Loucy (cell line): ENCODE measurements at regions not wholly inside any gene's neighbourhood (a gene's known extent, or its start where the extent isn't known, plus 50 kb on each side); places are given as distances from the start of the nearest gene placed in this dataset.

Experiments
- H2AFZ ChIP-seq: fragments of 200-600 bp; sonication (generic); 2 replicates; pipeline ENCODE4 v1.6.0; 2016; ENCODE audit warnings: antibody characterized with exemption, mild to moderate bottlenecking, low read length, moderate library complexity
- H3F3A ChIP-seq: fragments of 200-600 bp; 2 replicates; pipeline ENCODE4 v1.6.0; 2016; ENCODE audit warnings: antibody characterized with exemption, low read depth, mild to moderate bottlenecking
- H3K27me3 ChIP-seq: fragments of 200-600 bp; sonication (generic); 2 replicates; pipeline ENCODE4 v1.6.1; 2014; ENCODE audit warnings: low read length, mild to moderate bottlenecking; ENCODE audit not compliant: insufficient read depth, poor library complexity, severe bottlenecking
- H3K36me3 ChIP-seq: fragments of 200-600 bp; sonication (generic); 2 replicates; pipeline ENCODE4 v1.6.1; 2016; ENCODE audit warnings: low read length; ENCODE audit not compliant: insufficient read depth
- H3K4me1 ChIP-seq: fragments of 200-600 bp; sonication (generic); 2 replicates; pipeline ENCODE4 v1.5.1; 2014; ENCODE audit warnings: low read length, mild to moderate bottlenecking; ENCODE audit not compliant: insufficient read depth, poor library complexity, severe bottlenecking
- H3K4me2 ChIP-seq: fragments of 200-600 bp; sonication (generic); 2 replicates; pipeline ENCODE4 v1.6.0; 2014; ENCODE audit warnings: antibody characterized with exemption, low read length, low read depth, mild to moderate bottlenecking; ENCODE audit not compliant: poor library complexity, severe bottlenecking
- H3K4me3 ChIP-seq: fragments of 200-600 bp; sonication (generic); 2 replicates; pipeline ENCODE4 v1.5.1; 2014; ENCODE audit warnings: low read length, mild to moderate bottlenecking, mixed read lengths; ENCODE audit not compliant: poor library complexity, severe bottlenecking
- H3K79me2 ChIP-seq: fragments of 200-600 bp; sonication (generic); 2 replicates; pipeline ENCODE4 v1.6.1; 2014; ENCODE audit warnings: low read length; ENCODE audit not compliant: insufficient read depth
- H3K9ac ChIP-seq: fragments of 200-600 bp; sonication (generic); 2 replicates; pipeline ENCODE4 v1.6.0; 2014; ENCODE audit warnings: mild to moderate bottlenecking, low read depth, low read length, moderate library complexity; ENCODE audit not compliant: poor library complexity, severe bottlenecking
- H3K9me2 ChIP-seq: fragments of 200-600 bp; sonication (generic); replicated peaks from 2 replicates; pipeline ENCODE4 v1.6.1; 2016; ENCODE audit warnings: low read depth, low read length, mixed read lengths
- H3K9me3 ChIP-seq: fragments of 200-600 bp; sonication (generic); 2 replicates; pipeline ENCODE4 v1.6.1; 2014; ENCODE audit warnings: mild to moderate bottlenecking, antibody characterized with exemption, low read length, low read depth; ENCODE audit not compliant: insufficient read depth
- H4K20me1 ChIP-seq: fragments of 200-600 bp; sonication (generic); 2 replicates; pipeline ENCODE4 v1.6.0; 2014; ENCODE audit warnings: antibody characterized with exemption, low read length, mild to moderate bottlenecking; ENCODE audit not compliant: insufficient read depth, poor library complexity, severe bottlenecking
- EZH2phosphoT487 ChIP-seq: fragments of 200-600 bp; IDR thresholded peaks from 2 replicates; pipeline ENCODE4 v1.6.1; 2018; ENCODE audit warnings: antibody characterized with exemption, mild to moderate bottlenecking, moderate library complexity, borderline replicate concordance
- TF ChIP-seq, protein P1 (sequence below): fragments of 200-600 bp; sonication (generic); conservative IDR thresholded peaks from 2 replicates; pipeline ENCODE4 v1.5.1; 2014; ENCODE audit warnings: mild to moderate bottlenecking, antibody characterized with exemption, low read length

DNA sequence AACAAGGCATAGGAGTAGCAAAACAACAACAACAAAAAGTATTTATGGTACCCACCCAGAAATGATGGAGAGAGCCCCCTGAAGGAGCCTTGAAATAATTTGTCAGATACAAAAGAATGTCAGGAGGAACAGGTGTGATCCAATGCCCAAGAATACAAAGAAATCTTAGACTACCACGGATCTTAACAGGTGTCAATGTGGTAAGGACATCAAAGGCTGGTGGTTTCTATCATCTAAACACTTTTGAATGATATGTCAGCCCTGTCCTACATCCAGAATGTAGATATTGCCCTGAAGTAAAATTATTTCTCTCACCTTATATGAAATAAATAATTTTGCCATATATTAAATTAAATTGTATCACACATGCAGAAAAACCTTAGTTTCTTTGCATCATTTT lies 386.4 kb upstream of the ANO5 start:
- Histone ChIP-seq H3K4me2 (no peak overlapping the region), H3K9ac (no peak overlapping the region), H3F3A (no peaks in the 10 kb centered on the region), H3K9me2 (no peaks in the 10 kb centered on the region), H3K36me3 (no peaks in the 10 kb centered on the region), H4K20me1 (no peaks in the 10 kb centered on the region), H3K79me2 (no peaks in the 10 kb centered on the region), H2AFZ (no peak overlapping the region), H3K9me3 (no peaks in the 10 kb centered on the region; the same call in 1 of the 2 replicates), H3K27me3 (no peaks in the 10 kb centered on the region), H3K4me3 (no peak overlapping the region), H3K4me1 (no peaks in the 10 kb centered on the region)
- TF ChIP-seq, protein P1, sequence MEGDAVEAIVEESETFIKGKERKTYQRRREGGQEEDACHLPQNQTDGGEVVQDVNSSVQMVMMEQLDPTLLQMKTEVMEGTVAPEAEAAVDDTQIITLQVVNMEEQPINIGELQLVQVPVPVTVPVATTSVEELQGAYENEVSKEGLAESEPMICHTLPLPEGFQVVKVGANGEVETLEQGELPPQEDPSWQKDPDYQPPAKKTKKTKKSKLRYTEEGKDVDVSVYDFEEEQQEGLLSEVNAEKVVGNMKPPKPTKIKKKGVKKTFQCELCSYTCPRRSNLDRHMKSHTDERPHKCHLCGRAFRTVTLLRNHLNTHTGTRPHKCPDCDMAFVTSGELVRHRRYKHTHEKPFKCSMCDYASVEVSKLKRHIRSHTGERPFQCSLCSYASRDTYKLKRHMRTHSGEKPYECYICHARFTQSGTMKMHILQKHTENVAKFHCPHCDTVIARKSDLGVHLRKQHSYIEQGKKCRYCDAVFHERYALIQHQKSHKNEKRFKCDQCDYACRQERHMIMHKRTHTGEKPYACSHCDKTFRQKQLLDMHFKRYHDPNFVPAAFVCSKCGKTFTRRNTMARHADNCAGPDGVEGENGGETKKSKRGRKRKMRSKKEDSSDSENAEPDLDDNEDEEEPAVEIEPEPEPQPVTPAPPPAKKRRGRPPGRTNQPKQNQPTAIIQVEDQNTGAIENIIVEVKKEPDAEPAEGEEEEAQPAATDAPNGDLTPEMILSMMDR = no peak
- no peak for TF ChIP-seq EZH2phosphoT487

DNA sequence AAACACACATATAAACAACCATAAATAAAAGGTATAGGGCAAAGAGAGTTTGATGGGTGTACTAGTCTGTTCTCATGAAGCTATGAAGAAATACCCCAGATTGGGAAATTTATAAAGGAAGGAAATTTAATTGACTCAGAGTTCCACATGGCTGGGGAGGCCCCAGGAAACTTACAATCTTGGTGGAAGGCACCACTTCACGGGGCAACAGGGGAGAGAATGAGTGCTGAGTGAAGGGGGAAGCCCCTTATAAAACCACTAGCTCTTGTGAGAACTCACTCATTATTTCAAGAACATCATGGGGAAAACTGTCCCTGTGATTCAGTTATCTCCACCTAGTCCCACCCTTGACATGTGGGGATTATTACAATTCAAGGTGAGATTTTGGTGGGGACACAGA lies 385.9 kb upstream of the ANO5 start:
- H3K4me2 ChIP-seq = no peak overlapping the region
- H3K4me3 ChIP-seq = no peak overlapping the region
- no peak for TF ChIP-seq EZH2phosphoT487
- TF ChIP-seq, protein P1 = no peak
- H3K79me2 ChIP-seq = no peaks in the 10 kb centered on the region
- H3K9me3 ChIP-seq = no peaks in the 10 kb centered on the region; the same call in 1 of the 2 replicates
- H3K36me3 ChIP-seq = no peaks in the 10 kb centered on the region
- H2AFZ ChIP-seq = no peak overlapping the region
- no peaks in the 10 kb centered on the region for H4K20me1 ChIP-seq
- H3K4me1 ChIP-seq = no peaks in the 10 kb centered on the region
- no peaks in the 10 kb centered on the region for H3K27me3 ChIP-seq
- H3K9ac ChIP-seq = no peak overlapping the region
- no peaks in the 10 kb centered on the region for H3K9me2 ChIP-seq
- no peaks in the 10 kb centered on the region for H3F3A ChIP-seq

DNA sequence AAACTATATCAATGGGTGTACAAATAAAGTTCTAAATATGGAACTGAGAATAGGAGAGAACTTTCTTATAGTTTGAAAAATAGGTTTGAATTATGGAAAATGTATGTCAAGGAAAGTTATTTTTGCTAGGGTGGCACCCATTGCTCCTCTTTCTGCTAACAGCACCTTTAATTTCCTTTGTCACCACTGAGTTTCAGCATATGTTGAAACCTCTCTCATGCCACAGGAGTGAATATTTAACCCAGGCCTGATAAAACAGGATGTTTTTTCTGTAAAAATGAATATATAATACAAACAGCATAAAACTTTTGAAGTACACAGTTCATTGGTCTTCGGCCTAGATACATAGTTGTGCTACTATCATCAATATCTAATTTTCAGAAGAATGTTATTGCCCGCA lies 385.5 kb upstream of the ANO5 start:
- no peak overlapping the region for H3K9ac ChIP-seq
- H2AFZ ChIP-seq = no peak overlapping the region
- no peaks in the 10 kb centered on the region for H3K27me3 ChIP-seq
- no peaks in the 10 kb centered on the region; the same call in 1 of the 2 replicates for H3K9me3 ChIP-seq
- no peaks in the 10 kb centered on the region for H3F3A ChIP-seq
- TF ChIP-seq EZH2phosphoT487 = no peak
- TF ChIP-seq, protein P1 = no peak
- no peak overlapping the region for H3K4me2 ChIP-seq
- H3K36me3 ChIP-seq = no peaks in the 10 kb centered on the region
- no peak overlapping the region for H3K4me3 ChIP-seq
- H3K79me2 ChIP-seq = no peaks in the 10 kb centered on the region
- no peaks in the 10 kb centered on the region for H3K9me2 ChIP-seq
- H4K20me1 ChIP-seq = no peaks in the 10 kb centered on the region
- H3K4me1 ChIP-seq = no peaks in the 10 kb centered on the region
